ENCODE measurements at regions not wholly inside any gene's neighbourhood (a gene's known extent, or its start where the extent isn't known, plus 50 kb on each side); places are given as distances from the start of the nearest gene placed in this dataset.

- DNase-seq (ENCODE audit: low spot score) = no peak
- in situ Hi-C loops (cut with MboI; ENCODE audit: low sequenced_read_pairs, unreplicated experiment) = no loop called here
- no peak for TF ChIP-seq CTCF (IDR thresholded peaks at IDR 0.05; ENCODE audit: borderline replicate concordance, control extremely low read depth, extremely low read depth, insufficient read depth, missing control alignments)
These were observed 1266.3 kb downstream of the SI start for GRCh38 chr3:163812006-163812405.

GRCh38 chr3:163809540-163809993 lies 1268.7 kb downstream of the SI start:
- in situ Hi-C loops (cut with MboI; ENCODE audit: low sequenced_read_pairs, unreplicated experiment) = no loop called here
- peak; percentile 7 for DNase-seq (ENCODE audit: low spot score)
- TF ChIP-seq CTCF (IDR thresholded peaks at IDR 0.05; ENCODE audit: borderline replicate concordance, control extremely low read depth, extremely low read depth, insufficient read depth, missing control alignments) = no peak

- DNase-seq (ENCODE audit: low spot score) = no peak
- no peak for TF ChIP-seq CTCF (IDR thresholded peaks at IDR 0.05; ENCODE audit: borderline replicate concordance, control extremely low read depth, extremely low read depth, insufficient read depth, missing control alignments)
- in situ Hi-C loops (cut with MboI; ENCODE audit: low sequenced_read_pairs, unreplicated experiment) = no loop called here
These were observed 1291.9 kb downstream of the SI start for GRCh38 chr3:163786416-163786815.

GRCh38 chr3:163785693-163786092 lies 1292.6 kb downstream of the SI start:
- in situ Hi-C loops (cut with MboI; ENCODE audit: low sequenced_read_pairs, unreplicated experiment) = no loop called here
- TF ChIP-seq CTCF (IDR thresholded peaks at IDR 0.05; ENCODE audit: borderline replicate concordance, control extremely low read depth, extremely low read depth, insufficient read depth, missing control alignments) = peak; percentile 33
- no peak for DNase-seq (ENCODE audit: low spot score)

- DNase-seq (ENCODE audit: low spot score) = no peak
- TF ChIP-seq CTCF (IDR thresholded peaks at IDR 0.05; ENCODE audit: borderline replicate concordance, control extremely low read depth, extremely low read depth, insufficient read depth, missing control alignments) = no peak
These were observed 1298.6 kb downstream of the SI start for GRCh38 chr3:163779396-163780344.

GRCh38 chr3:163776743-163777142 lies 1301.6 kb downstream of the SI start:
- in situ Hi-C loops (cut with MboI; ENCODE audit: low sequenced_read_pairs, unreplicated experiment) = no loop called here
- DNase-seq (ENCODE audit: low spot score) = no peak
- no peak for TF ChIP-seq CTCF (IDR thresholded peaks at IDR 0.05; ENCODE audit: borderline replicate concordance, control extremely low read depth, extremely low read depth, insufficient read depth, missing control alignments)

More at GRCh38 chr3:163779396-163780344, 1298.6 kb downstream of the SI start:
- in situ Hi-C loops (cut with MboI; ENCODE audit: low sequenced_read_pairs, unreplicated experiment) = no loop called here
